Activated naive CD8-positive, alpha-beta T cell treated with anti-CD3 and anti-CD28 coated beads, Interleukin-2, amount 50 U/mL, for 24 hours (primary cell): ENCODE measurements at regions not wholly inside any gene's neighbourhood (a gene's known extent, or its start where the extent isn't known, plus 50 kb on each side); places are given as distances from the start of the nearest gene placed in this dataset.
"Not testable (repeated sequence)": the region's sequence is repeated elsewhere in the genome, so short reads cannot be mapped to it uniquely, and the experiment has no call there.

Source experiments
- ATAC-seq: fragments of 150-1000 bp; cut with Tn5 transposase; one replicate; pipeline ENCODE4 v1.10.0; 2021
- DNase-seq: peaks from one replicate; pipeline ENCODE4 v3.0.0; 2021
- H3K27ac Mint-ChIP-seq: one replicate; pipeline ENCODE4 v1.8.0; 2021; ENCODE audit warnings: mild to moderate bottlenecking, mixed read lengths
- H3K27me3 Mint-ChIP-seq: one replicate; pipeline ENCODE4 v1.8.0; 2021; ENCODE audit warnings: mixed read lengths
- H3K36me3 Mint-ChIP-seq: one replicate; pipeline ENCODE4 v1.8.0; 2021; ENCODE audit warnings: low read depth, mixed read lengths
- H3K4me1 Mint-ChIP-seq: one replicate; pipeline ENCODE4 v1.8.0; 2021; ENCODE audit warnings: mixed read lengths
- H3K4me3 Mint-ChIP-seq: one replicate; pipeline ENCODE4 v1.8.0; 2021; ENCODE audit warnings: mild to moderate bottlenecking, moderate library complexity, mixed read lengths
- H3K9me3 Mint-ChIP-seq: one replicate; pipeline ENCODE4 v1.8.0; 2021; ENCODE audit warnings: mixed read lengths

DNA sequence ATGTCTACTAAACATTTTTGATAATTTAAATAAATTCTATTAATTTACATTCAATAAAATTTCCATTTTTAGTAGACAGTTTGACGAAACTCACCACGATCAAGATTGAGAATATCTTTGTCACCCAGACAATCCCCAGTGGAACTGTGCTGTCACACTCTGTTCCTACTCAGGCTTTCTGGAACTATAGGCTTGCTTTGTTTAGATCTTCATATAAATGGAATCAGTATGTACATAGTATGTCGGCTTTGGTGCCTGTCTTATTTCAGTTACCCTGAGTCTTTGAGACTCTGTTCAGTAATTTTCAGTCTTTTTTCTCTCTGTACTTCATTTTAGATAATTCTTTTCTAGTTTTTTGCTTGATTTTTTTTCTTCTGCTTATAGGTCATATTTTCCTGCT is 163.5 kb upstream of the EMCN start:
- DNase-seq = no peak
- H3K9me3 Mint-ChIP-seq = peaks cover 4% of the 10 kb centered on the region
- no peaks in the 10 kb centered on the region for H3K36me3 Mint-ChIP-seq
- H3K27ac Mint-ChIP-seq = no peak overlapping the region
- no peaks in the 10 kb centered on the region for H3K27me3 Mint-ChIP-seq
- no peak overlapping the region for H3K4me3 Mint-ChIP-seq
- no peak for ATAC-seq
- H3K4me1 Mint-ChIP-seq = no peaks in the 10 kb centered on the region

DNA sequence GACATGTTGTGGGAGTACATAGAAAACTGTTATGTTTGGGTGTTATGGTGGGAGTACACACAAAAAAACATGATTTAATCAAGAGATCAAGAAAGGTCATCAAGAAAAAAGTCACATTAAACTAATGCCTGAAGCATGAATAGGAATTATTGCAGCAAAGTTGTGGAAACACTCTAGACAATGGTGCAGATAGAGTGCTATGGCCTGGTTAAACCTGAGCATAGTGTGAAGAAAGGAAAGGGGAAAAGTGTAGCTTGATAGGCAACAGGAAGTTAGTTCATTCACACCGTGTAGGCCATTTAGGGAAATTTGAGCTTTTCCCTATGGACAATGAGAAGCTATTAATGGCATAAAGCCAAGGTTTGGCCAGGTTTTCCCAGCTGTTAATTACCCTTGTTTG is 162.1 kb upstream of the EMCN start:
- peaks cover 4% of the 10 kb centered on the region for H3K9me3 Mint-ChIP-seq
- no peaks in the 10 kb centered on the region for H3K27me3 Mint-ChIP-seq
- H3K4me1 Mint-ChIP-seq = no peaks in the 10 kb centered on the region
- no peak for DNase-seq
- no peak overlapping the region for H3K4me3 Mint-ChIP-seq
- no peak overlapping the region for H3K27ac Mint-ChIP-seq
- H3K36me3 Mint-ChIP-seq = no peaks in the 10 kb centered on the region
- no peak for ATAC-seq

DNA sequence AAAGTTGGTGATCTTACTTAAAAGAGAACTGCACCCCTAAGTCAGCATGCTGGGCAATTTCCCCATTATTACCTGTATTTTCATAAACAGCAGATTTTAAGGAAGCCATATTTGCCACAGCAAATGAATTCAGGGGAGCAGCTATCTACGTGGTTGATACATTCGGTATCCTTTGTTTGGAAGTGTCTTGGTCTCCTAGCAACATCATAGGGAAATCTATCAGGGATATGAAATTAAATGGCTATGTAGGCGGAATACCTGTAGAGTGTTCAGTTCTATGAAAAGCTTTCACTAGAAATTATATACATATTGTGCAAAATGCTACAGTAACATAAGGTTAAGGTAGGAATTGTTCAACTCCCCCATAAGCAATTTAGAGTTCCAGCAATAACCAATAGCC is 157.2 kb upstream of the EMCN start:
- H3K27ac Mint-ChIP-seq = no peak overlapping the region
- DNase-seq = no peak
- no peaks in the 10 kb centered on the region for H3K9me3 Mint-ChIP-seq
- no peak overlapping the region for H3K4me3 Mint-ChIP-seq
- H3K36me3 Mint-ChIP-seq = no peaks in the 10 kb centered on the region
- no peak for ATAC-seq
- H3K27me3 Mint-ChIP-seq = no peaks in the 10 kb centered on the region
- no peaks in the 10 kb centered on the region for H3K4me1 Mint-ChIP-seq

DNA sequence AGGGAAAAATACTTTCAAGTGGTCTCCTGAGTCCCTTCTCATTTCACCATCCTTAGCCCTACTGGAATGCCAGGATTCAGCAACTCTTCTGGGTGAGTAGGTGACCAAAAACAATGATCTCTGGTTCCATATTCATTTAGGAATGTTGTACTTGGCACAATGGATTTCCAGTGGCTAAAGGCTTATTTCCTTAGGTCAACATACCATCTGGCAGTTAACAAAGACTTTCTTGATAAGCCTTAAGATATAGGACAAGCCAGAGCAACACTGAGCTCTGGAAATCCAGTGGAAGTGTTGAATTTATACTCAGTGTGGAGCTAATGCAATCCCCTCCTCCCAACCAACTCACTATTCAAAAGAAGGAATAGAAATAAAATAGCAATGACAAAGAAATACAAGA is 139.4 kb upstream of the EMCN start:
- DNase-seq = no peak
- no peaks in the 10 kb centered on the region for H3K36me3 Mint-ChIP-seq
- no peak overlapping the region for H3K4me3 Mint-ChIP-seq
- H3K4me1 Mint-ChIP-seq = no peaks in the 10 kb centered on the region
- H3K27me3 Mint-ChIP-seq = peaks cover 3% of the 10 kb centered on the region
- H3K9me3 Mint-ChIP-seq = no peaks in the 10 kb centered on the region
- no peak overlapping the region for H3K27ac Mint-ChIP-seq
- no peak for ATAC-seq

DNA sequence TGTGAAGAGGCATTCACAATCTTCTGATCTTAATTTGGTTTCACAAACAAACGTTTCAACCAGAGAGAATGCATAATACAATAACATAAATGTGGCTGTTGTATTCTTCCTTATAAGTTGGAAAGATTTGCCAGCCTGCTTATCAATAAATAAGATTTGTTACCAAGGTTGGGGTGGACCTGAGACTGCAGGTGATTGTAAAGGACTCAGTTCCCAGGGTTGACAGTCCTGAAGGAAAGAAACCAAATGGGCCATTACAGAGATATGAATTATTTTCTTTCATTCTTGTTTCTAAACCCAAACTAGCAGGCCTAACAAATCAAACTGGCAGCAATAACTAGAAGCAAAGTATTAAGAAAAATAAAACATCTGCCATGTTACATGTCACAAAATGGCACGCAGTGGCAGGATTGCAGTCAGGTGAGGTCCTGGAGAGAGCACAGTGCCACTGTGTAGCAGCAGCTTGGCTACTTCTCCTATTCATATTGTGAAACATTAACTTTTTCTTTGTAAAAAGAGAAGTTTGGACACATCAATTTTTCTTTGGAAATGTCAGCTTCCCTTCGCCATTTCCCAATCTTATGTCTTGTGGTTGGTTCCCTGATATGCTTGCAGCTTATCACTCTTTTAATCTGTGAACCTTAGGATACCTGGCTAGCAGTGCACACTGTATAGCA is 133.8 kb upstream of the EMCN start:
- ATAC-seq = no peak
- Mint-ChIP-seq H3K36me3 (no peaks in the 10 kb centered on the region), H3K4me1 (no peaks in the 10 kb centered on the region), H3K27me3 (peaks cover 6% of the 10 kb centered on the region), H3K4me3 (no peak overlapping the region), H3K27ac (no peak overlapping the region), H3K9me3 (no peaks in the 10 kb centered on the region)
- DNase-seq = no peak

DNA sequence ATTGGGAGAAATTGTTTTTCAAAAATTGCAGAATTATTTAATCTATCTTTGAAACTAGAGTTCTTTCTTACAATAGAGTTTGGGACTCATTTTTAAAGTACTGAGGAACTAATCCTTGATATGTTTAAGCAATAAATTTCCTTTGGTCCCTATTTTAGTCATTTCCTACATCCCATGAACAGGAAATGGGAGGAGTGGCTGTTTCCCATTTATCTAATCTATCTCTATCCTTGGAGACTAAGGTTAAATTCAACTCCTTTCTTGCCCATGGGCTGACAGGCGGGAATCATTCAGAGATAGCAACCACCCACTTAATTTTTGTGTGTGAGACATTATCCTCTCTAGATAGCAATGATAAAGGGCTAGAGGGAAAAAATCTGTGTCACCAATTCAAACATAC is 131.6 kb upstream of the EMCN start:
- ATAC-seq (no peak), DNase-seq (no peak)
- no peak overlapping the region for H3K4me3 Mint-ChIP-seq
- H3K36me3 Mint-ChIP-seq = no peaks in the 10 kb centered on the region
- H3K4me1 Mint-ChIP-seq = no peaks in the 10 kb centered on the region
- H3K9me3 Mint-ChIP-seq = no peaks in the 10 kb centered on the region
- H3K27me3 Mint-ChIP-seq = peaks cover 6% of the 10 kb centered on the region
- H3K27ac Mint-ChIP-seq = no peak overlapping the region

DNA sequence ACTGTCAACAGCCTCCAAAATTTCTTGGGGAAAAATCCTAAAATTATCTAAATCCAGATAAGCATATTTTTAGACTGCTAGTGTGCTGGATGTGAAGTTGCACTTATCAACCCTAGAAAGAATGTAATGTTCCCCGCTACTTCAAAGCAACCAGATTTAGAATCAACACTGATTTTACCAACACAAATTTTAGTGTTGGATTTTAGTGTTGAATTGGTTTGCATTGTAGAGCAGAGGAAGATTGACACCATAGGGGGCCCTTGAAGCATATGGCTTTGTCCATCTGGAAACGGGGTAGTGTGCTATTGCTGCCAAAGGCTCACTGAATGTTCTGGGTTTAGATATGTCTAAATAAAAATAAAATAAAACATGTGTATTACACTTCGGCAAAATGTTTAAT is 126.3 kb upstream of the EMCN start:
- H3K27ac Mint-ChIP-seq = no peak overlapping the region
- no peaks in the 10 kb centered on the region for H3K36me3 Mint-ChIP-seq
- ATAC-seq (no peak), DNase-seq (no peak)
- no peak overlapping the region for H3K4me3 Mint-ChIP-seq
- no peaks in the 10 kb centered on the region for H3K9me3 Mint-ChIP-seq
- peaks cover 4% of the 10 kb centered on the region for H3K27me3 Mint-ChIP-seq
- no peaks in the 10 kb centered on the region for H3K4me1 Mint-ChIP-seq

DNA sequence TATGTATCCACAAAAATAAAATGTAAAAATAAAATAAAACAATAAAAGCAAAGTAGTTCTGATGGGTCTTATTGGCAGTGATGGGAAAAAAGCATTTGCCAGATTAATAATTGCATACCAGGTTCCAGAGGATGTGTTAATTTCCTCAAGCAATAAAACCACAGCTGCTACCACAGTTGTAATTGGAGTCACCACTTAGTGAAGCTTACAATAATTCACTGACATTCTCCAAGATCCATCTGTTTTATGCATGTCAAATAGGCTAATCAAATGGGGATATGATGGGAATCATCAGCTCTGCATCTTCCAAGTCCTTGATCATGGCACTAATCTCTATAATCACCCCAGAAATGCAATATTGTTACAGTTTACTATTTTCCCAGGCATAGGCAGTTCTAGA is 123.5 kb upstream of the EMCN start:
- peaks cover 14% of the 10 kb centered on the region for H3K9me3 Mint-ChIP-seq
- no peaks in the 10 kb centered on the region for H3K4me1 Mint-ChIP-seq
- ATAC-seq (no peak), DNase-seq (no peak)
- peaks cover 2% of the 10 kb centered on the region for H3K27me3 Mint-ChIP-seq
- no peak overlapping the region for H3K4me3 Mint-ChIP-seq
- H3K36me3 Mint-ChIP-seq = no peaks in the 10 kb centered on the region
- no peak overlapping the region for H3K27ac Mint-ChIP-seq

DNA sequence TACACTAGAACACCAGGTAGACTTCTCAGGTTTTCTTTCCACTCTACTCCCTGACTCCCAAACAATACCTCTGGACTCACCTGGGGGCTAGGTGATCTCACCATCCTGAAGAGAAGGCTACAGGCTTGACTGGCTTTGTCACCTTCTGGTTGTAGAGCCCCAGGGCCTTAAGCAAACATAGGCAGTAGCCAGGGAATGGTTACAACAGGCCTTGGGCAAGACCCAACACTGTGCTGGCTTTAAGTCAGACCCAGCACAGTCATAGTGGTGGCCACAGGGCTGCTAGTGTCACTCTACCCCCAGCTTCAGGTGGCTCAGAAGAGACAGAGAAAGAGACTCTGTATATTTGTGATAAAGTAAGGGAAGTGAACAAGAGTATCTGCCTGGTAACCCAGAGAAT is 118.1 kb upstream of the EMCN start:
- H3K27me3 Mint-ChIP-seq = peaks cover 2% of the 10 kb centered on the region
- no peak overlapping the region for H3K27ac Mint-ChIP-seq
- DNase-seq = no peak

DNA sequence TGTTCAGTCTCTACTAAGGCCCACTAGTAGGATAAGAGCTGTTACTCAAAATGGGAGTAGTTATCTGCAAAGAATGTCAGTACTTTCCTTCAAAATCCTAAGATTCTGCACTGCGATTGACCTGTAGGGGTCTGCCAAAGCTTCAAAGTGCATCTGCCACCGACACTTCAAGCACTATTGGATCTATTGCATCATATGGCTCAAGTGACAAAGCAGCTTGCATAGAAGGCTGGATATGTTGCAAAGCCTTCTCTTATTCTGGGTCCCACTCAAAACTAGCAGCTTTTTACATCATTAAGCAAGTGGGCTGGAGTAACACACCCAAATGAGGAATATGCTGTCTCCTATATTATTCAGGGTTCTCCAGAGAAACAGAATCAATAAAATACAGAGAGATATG is 115.4 kb upstream of the EMCN start:
- Mint-ChIP-seq H3K4me3 (no peak overlapping the region), H3K27ac (no peak overlapping the region), H3K36me3 (no peaks in the 10 kb centered on the region), H3K9me3 (peaks cover 15% of the 10 kb centered on the region), H3K27me3 (peaks cover 2% of the 10 kb centered on the region), H3K4me1 (no peaks in the 10 kb centered on the region)
- ATAC-seq (no peak), DNase-seq (no peak)

More for the DNA sequence above, 118.1 kb upstream of the EMCN start:
- no peak for ATAC-seq
- no peak overlapping the region for H3K4me3 Mint-ChIP-seq
- no peaks in the 10 kb centered on the region for H3K4me1 Mint-ChIP-seq
- peaks cover 15% of the 10 kb centered on the region for H3K9me3 Mint-ChIP-seq
- H3K36me3 Mint-ChIP-seq = no peaks in the 10 kb centered on the region

DNA sequence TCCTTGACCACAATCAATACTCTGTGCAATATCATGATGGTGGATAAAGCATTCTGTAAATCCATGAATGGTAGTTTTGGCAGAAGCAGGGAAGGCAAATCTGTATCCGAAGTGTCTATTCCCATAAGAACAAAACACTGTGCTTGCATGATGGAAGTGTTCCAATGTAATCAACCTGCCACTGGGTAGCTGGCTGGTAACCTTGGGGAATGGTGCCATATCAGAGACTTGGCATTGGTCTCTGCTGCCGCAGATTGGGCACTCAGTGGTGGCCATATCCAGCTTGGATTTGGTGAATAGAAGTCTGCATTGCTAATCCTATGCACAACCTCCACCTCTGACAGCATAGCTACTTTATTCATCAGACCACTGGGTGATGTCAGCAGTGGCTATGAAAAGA is 114.3 kb upstream of the EMCN start:
- Mint-ChIP-seq H3K4me3 (no peak overlapping the region), H3K27ac (no peak overlapping the region), H3K4me1 (no peaks in the 10 kb centered on the region), H3K27me3 (no peaks in the 10 kb centered on the region), H3K36me3 (no peaks in the 10 kb centered on the region), H3K9me3 (peaks cover 8% of the 10 kb centered on the region)
- ATAC-seq = no peak
- DNase-seq = no peak

DNA sequence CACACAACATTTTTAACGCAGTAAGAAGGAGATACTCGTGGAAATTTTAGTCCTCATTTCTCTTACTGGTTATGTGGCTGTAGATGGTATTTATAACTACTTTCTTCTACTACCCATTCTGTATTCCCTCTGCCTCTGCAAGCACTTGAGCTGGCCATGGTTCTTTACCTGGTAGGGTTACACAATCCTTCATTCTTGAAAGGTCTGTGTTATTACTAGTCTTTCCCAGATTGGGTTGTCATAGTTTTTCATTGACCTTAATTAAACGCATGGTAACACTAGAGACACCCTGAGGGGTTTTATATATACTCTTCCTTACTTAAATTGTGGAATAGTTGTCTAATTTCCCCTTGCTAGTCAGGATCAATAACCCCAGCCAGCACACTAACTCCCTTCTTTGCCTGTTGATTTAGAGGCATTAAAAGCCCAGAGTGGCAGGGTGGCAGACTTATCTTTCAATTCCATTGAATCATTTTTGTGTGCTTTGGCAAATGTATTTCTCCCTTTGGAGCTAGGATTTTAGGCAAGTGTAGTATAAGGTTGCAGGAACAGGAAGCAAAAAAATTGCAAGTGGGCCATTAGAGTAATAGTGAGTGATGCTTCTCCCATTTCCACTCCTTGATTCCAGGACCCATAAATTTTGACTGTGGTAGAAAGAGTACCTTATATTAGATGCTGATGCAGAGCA is 113.6 kb upstream of the EMCN start:
- Mint-ChIP-seq H3K4me1 (no peaks in the 10 kb centered on the region), H3K4me3 (no peak overlapping the region), H3K27ac (no peak overlapping the region), H3K27me3 (no peaks in the 10 kb centered on the region), H3K36me3 (no peaks in the 10 kb centered on the region), H3K9me3 (peaks cover 2% of the 10 kb centered on the region)
- DNase-seq (no peak), ATAC-seq (no peak)

DNA sequence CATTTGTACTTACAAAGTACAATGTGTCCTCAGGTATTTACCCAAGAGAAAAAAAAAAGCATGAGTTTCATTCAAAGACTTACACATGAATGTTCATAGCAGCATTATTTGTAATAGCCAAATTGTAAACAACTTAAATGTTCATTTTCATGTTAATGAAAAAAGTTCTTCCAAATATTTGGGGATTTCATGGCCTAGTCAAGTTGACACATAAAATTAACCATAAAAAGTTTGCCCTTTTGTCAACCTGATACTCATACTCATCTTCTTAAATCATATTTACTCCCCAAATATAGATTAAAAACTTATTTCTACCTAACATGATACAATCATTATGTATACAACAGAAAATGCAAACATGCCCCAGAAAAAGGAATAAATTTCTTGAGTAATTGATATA is 112.5 kb upstream of the EMCN start:
- H3K4me3 Mint-ChIP-seq = no peak overlapping the region
- H3K4me1 Mint-ChIP-seq = no peaks in the 10 kb centered on the region
- H3K9me3 Mint-ChIP-seq = no peaks in the 10 kb centered on the region
- H3K27me3 Mint-ChIP-seq = no peaks in the 10 kb centered on the region
- H3K27ac Mint-ChIP-seq = no peak overlapping the region
- DNase-seq (no peak), ATAC-seq (no peak)
- H3K36me3 Mint-ChIP-seq = no peaks in the 10 kb centered on the region

DNA sequence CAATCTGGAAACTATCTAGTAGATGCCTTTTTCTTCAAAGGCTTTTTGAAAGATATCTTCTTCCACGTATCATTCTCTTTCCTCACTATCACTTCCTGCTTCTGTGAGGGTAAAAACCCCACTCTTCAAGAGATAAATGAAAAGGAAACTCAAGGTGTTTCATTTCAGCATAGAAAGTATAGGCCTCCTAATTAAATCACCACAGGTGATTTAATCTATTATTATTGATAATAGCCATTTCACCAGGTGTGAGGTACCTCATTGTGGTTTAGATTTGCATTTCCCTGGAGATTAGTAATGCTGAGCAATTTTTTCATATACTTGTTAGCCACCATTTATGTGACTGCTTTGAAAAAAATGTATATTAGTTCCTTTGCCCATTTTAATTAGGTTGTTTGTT is 92.0 kb upstream of the EMCN start:
- no peaks in the 10 kb centered on the region for H3K9me3 Mint-ChIP-seq
- H3K27ac Mint-ChIP-seq = no peak overlapping the region
- H3K4me1 Mint-ChIP-seq = peaks cover 3% of the 10 kb centered on the region
- H3K4me3 Mint-ChIP-seq = no peak overlapping the region
- H3K27me3 Mint-ChIP-seq = no peaks in the 10 kb centered on the region
- DNase-seq (no peak), ATAC-seq (no peak)
- no peaks in the 10 kb centered on the region for H3K36me3 Mint-ChIP-seq

DNA sequence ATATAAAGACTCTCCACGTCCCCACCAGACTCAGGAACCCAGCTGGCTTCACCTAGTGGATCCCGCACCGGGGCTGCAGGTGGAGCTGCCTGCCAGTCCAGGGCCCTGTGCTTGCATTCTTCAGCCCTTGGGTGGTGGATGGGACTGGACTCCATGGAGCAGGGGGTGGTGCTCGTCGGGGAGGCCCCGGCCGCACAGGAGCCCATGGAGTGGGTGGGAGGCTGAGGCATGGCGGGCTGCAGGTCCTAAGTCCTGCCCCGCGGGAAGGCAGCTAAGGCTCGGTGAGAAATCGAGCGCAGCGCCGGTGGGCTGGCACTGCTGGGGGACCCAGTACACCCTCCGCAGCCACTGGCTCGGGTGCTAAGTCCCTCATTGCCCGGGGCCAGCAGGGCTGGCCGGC is 90.8 kb upstream of the EMCN start:
- not testable (repeated sequence) for H3K27me3 Mint-ChIP-seq, DNase-seq, H3K4me3 Mint-ChIP-seq, H3K36me3 Mint-ChIP-seq, H3K27ac Mint-ChIP-seq, H3K4me1 Mint-ChIP-seq, H3K9me3 Mint-ChIP-seq, ATAC-seq

DNA sequence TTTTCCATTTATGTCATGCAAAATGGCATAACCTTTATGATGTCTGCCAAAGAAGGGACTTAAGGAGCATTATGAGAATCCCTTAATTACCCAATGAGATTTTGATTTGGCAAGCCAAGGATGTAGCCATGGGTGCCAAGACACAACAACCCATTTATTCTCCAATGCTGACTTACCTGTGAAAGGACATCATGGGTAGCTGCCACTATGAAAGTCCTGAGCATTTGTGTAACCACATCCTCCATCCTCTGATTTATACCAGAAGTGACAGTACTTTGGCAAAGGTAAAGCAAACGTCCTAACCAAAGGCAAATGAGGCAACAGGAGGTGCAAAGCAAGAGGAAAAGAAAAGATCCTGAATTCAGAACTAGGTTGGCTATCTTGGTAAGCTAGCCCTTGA is 87.3 kb upstream of the EMCN start:
- peaks cover 2% of the 10 kb centered on the region for H3K27me3 Mint-ChIP-seq
- no peak for DNase-seq
- peaks cover 2% of the 10 kb centered on the region for H3K4me1 Mint-ChIP-seq
- H3K27ac Mint-ChIP-seq = no peak overlapping the region
- H3K36me3 Mint-ChIP-seq = no peaks in the 10 kb centered on the region
- no peak for ATAC-seq
- no peak overlapping the region for H3K4me3 Mint-ChIP-seq
- H3K9me3 Mint-ChIP-seq = no peaks in the 10 kb centered on the region
